ENCODE measurements at regions not wholly inside any gene's neighbourhood (a gene's known extent, or its start where the extent isn't known, plus 50 kb on each side); places are given as distances from the start of the nearest gene placed in this dataset.

DNA sequence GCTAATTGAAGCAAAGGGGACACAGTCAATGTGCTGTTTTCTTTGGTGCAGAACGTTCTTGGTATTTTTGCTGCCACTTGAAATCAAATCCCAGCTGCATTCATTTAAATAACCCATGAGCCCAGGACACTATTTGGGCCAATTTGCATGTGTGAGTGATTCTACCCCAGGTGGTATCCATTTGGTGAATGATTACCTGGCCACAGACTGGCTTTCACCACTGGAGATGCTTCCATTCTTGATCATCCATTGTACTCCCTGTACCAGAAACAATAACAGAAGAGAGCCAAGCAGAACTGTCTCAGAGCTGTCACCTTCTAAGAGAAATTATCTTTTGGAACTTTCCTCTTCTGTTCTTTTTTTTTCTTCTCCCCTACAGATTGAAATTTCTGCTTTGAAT is 139.7 kb upstream of the RARB start:
- DNase-seq (ENCODE audit: low read depth): peak; percentile 50

DNA sequence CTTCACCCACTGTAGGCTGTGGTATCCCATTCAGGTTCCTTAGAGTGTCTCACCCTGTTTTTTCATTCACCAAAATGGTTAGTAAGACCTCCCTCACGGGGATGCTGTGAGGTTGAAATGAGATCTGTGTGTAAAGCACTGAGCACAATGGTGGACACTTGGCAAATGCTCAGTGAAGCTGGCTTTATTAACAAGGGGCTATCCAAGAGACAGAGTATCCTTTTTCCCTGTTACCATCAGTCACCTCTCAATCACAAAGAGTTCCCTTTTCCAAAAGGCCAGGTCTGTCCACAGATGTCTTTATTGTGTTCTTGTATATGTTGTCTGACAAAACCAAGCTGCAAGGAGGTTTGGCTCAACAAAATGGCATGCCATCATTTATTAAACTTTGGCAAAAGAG is 138.9 kb upstream of the RARB start:
- no peak for DNase-seq (ENCODE audit: low read depth)

DNA sequence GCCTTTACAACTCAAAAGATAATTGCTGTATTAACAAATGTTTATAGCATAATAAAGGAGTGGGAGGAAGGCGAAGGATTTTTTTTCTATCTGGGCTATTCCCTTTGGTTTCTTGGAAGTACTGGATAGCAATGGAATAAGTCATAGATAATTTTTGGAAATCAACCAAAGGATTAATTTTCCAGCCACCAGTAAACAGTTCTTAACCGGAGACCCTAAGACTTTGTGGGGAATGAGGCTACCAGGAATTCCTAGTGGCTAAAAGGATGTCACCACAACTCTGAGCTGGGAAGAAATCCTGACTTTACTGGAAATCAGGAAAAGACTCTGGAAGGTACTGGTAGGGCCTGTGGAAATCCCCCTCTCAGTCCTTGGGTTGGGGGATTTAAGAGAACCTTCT is 138.4 kb upstream of the RARB start:
- DNase-seq (ENCODE audit: low read depth): peak; percentile 12

DNA sequence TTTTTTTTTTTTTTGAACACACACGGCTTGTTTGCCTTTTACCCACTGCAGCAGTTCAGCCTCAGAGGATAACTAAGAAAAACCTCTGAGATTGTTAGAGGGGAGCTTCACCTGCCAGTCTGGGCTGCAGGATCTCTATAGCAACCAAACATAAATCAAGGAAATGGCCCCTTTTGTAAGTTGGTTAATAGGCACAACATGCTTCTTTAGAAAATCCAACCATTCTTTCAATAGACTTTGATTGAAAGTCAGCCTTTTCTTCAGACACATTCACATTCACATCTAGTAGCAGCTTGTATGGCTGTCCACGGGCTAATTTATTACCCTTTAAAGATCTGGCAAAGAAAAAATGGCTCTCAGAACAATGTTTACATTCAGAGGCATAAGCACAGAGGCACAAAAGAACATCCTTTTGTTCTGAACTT is 136.6 kb upstream of the RARB start:
- DNase-seq (ENCODE audit: low read depth): no peak

DNA sequence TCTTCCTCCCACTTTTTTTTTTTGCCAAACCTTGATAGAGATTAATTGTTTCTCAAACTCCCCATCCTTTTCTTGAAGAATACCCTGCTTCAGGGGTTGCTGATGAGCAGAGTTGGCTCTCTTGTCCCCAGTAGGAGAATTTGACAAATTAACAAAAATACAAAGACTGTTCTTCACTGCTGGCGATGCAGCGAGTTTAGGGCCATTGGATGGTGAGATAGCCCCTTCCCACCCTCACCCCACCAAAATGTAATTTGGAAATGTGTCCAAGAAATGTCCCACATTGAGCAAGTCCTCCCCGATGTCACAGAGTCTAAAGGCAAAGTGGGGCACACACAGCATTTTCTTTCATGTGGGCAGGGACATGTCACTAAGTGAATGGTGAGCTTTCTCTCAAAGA is 136.0 kb upstream of the RARB start:
- no peak for DNase-seq (ENCODE audit: low read depth)

- no peak for DNase-seq (ENCODE audit: low read depth)
Measured at GRCh38 chr3:25292595-25292994, 135.5 kb upstream of the RARB start.

GRCh38 chr3:25293736-25294135 is 134.3 kb upstream of the RARB start:
- peak; percentile 13 for DNase-seq (ENCODE audit: low read depth)

DNA sequence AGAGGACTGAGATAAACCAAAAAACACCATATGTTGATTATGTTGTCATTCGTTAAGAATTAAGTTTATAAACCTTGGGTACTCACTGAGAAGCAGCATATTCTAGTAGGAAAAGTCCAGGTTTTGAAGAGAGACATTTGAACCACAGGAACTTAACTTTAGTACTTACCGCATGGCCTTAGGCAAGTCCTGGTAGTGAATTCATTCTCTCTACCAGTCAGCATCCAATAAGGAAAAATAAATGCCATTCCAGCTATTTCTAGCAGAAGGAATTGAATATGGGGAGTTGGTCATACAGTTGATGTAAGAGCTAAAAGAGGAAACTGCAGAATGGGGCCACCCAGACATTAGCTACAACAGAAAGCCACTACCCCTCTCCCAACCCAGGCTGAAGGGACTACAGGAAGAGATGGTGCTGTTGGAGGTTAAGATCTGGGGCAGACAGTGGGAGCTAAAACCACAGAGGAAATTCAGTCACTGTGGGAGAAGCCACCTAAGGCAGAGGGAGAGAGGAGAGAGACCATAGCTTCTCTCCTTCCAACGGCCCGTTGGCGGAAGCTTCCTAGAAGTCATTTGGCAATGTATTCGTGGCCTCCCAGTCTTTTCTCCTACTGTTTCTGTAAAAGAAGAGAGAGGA is 133.8 kb upstream of the RARB start:
- DNase-seq (ENCODE audit: low read depth): no peak

DNA sequence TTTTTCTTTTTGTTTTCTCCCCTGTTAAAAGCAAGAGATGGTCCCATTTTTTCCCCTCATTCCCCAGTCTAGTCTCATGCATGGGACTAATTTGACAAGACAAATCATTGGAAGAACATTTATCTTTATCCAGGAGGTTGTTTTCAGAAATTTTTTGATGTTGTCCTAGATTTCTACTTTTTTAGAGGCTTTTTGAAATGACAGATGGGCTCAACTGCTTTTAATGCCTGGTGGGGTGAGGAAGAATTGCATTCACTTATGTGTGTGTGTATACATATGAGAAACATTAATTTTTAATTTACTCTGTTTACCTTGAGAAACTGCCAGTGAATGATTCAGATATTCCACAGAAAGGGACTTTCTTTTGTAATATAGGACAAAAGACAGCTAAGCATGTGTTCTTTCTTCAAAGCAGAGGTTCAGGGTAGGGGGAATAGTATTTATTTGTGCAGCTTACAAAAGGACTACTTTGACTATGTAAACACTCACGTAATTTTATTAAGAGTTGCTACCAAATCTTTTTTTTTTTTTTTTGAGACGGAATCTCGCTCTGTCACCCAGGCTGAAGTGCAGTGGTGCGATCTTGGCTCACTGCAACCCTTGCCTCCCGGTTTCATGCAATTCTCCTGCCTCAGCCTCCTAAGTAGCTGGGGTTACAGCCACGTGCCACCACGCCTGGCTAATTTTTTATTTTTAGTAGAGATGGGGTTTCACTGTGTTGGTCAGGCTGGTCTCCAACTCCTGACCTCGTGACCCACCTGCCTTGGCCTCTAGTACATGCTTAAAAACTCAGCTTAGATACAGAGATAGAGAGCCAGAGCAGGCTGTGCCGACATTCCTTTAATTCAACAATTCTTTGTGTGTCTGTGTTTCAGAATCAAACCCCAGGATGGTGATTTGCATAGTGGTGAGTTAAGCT is 130.1 kb upstream of the RARB start:
- DNase-seq (ENCODE audit: low read depth): no peak

- DNase-seq (ENCODE audit: low read depth): peak; percentile 58
Measured at GRCh38 chr3:25300141-25300540, 127.9 kb upstream of the RARB start.

- no peak for DNase-seq (ENCODE audit: low read depth)
Measured at GRCh38 chr3:25304916-25305315, 123.1 kb upstream of the RARB start.

DNA sequence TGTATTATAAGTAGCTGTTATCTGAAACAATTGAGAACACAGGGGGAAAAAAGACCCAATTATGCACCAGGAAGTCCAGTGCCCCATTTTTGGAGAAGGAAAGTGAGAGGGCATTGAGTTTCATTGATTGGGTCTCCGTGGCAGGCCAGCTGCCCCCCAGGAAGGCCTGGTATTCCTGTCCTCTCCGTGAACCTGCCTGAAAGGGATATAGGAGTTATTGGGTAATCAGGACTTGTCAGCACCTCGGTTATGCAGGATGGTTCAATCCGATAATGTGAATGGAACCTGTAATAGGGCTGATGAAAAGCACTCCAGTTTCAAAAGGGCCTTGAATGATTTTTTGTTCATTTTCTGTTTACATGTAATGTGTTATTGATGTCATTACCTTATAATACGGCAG is 122.0 kb upstream of the RARB start:
- no peak for DNase-seq (ENCODE audit: low read depth)

- DNase-seq (ENCODE audit: low read depth): no peak
Measured at GRCh38 chr3:25306705-25307104, 121.4 kb upstream of the RARB start.

DNA sequence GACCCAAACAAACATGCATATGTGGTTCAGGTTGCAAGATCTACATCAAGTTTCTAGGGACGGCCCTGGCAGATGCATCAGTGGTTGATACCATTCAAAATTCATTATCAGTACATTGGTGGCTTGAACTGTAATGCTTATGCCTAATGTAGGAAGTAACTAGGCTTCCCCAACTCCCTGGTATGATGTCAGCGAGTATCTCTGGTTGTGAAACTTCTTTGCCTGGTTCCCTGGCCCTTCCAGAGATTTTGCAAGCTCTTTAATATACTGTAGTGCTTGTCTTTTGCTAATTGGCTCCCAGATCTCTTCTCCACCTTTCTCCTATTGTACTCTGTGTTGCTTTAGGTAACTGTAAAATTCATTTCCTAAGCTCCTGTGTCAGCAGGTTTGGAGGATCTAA is 114.8 kb upstream of the RARB start:
- DNase-seq (ENCODE audit: low read depth): no peak

DNA sequence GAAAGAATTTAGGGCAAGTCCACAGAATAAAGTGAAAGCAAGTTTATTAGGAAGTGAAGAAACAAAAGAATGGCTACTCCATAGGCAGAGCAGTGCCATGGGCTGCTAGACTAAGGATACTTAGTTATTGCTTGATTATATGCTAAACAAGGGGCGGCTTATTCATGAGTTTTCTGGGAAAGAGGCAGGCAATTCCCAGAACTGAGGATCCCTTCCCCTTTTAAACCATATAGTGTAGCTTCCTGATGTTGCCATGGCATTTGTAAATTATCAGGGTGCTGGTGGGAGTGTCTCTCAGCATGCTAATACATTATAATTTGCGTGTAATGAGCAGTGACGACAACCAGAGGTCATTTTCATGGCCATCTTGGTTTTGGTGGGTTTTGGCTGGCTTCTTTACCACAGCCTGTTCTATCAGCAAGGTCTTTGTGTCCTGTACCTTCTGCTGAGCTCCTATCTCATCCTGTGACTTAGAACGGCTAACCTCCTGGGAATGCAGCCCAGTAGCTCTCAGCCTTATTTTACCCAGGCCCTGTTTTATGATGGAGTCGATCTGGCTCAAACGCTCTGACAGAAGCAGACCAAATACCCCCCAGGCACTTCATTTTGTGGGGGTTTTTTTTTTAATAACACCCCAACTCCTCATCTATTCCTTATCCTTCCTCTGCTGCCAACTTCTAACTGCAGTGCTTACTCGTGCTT is 103.0 kb upstream of the RARB start:
- no peak for DNase-seq (ENCODE audit: low read depth)

DNA sequence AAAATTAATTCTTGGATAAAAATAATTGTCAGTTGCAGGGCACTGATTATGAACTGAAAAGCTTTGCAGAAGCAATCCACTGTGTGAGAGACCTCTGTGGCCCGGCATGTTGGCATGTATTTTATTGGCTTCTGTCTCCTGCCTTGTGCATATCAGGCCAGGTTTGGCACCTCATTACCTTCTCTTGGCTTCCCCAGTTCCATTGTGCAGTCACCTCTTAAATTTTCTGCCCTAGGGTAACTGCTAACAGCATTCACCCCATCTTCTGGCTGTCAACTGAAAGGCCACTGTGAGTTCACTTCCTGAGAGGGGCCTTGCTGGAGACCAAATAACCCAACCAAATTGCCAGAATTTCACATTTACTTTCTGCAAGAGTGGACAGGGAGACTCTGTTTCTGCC is 92.7 kb upstream of the RARB start:
- DNase-seq (ENCODE audit: low read depth): no peak

DNA sequence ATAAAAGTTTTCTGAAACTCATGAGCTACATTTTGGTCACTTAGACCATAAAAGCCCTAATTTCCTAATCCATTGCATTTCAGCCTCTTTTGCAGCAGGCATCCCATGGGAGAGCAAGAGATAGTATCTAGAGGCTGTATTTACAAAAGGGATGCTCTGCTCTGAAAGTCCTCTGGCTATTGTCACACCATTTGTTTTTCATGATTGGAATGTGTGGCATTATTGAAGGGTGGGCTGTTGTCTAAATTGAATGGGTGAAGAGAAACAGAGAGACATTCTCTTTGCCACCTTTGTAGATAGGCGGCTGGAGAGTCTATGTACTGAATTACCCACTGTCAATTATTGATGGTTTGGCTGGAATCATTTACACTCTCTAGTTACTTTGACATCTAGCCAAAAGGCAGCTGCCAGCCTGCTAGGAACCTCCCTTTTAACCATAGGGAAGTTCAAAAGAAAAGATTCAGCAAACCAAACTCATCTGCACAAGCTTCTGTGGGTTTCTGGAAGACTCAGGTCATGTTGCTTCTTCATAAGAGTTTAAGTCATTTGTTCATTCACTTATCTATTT is 89.8 kb upstream of the RARB start:
- peak; percentile 30 for DNase-seq (ENCODE audit: low read depth)

DNA sequence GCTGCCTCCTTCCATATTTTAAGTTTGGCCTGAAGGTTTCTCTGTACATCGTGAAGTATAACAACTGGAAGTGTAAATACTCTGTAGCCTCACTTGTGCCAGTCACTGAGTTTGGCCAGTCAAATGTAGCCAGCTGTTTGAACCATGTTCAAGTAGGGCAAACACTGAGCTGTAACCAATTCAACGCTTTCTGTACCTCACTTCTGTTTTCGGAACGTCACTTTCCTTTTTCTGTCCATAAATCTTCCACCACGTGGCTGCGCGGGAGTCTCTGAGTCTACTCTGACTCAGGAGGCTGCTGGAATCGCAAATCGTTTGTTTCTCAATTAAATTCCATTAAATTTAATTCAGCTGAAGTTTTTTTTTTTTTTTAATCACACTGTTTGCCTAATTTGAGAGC is 88.8 kb upstream of the RARB start:
- peak; percentile 4 for DNase-seq (ENCODE audit: low read depth)

DNA sequence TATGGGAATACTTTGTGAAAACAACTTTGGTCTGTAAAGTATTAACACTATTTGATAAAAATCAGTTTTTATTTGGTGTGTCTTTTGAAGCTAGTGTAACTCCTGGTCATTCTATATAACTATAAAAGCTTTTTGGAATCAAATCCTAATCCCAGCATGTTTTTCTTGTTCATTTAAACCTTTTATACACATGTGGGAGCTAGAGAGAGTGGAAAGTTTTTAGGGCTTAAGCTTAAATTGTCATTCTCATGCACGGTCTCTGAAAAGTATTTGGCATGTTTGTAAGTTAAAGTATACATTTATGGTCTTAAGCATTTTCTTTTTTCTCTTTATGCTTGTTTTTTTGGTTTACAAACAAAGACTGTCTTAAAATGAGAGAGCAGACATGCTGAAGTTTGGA is 83.4 kb upstream of the RARB start:
- DNase-seq (ENCODE audit: low read depth): no peak

GRCh38 chr3:25349095-25349494 is 79.0 kb upstream of the RARB start:
- DNase-seq (ENCODE audit: low read depth): no peak

GRCh38 chr3:25349828-25350724 is 78.0 kb upstream of the RARB start:
- DNase-seq (ENCODE audit: low read depth): no peak
